ENCODE measurements at regions not wholly inside any gene's neighbourhood (a gene's known extent, or its start where the extent isn't known, plus 50 kb on each side); places are given as distances from the start of the nearest gene placed in this dataset.

DNA sequence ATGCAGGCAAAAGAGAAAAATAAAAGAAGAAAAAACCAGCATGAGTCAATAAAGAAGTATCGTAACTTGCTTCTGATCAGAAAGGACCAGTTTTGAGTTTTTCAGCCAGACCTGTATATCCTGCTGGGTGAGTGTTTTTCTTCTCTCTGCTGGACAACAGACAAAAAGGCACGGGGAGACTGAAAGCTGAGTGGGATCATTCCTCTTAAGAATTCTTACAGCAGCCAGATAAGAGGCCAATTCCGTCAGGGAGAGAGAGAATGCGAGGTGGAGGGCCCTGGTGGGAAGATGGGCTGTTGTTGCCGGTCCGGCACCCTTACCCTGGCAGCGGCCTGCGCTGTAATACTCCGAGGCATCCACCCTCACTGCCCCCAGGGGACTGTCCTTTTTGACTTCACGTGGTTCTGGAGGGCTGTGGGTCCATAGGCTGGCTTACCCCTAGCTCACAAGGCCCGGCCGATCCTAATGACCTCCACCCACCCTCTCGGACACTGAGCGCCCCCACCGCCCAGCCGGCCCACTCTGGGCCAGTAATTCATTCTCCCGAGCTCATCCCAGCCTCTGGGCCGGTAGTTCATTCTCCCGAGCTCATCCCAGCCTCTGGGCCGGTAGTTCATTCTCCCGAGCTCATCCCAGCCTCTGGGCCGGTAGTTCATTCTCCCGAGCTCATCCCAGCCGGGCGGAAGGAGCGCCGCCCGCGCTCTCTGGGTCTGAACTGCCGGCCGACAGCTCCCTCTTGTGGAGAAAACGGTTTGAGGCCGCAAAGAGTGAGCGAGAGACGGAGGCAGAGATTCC lies 118.3 kb upstream of the SIRPA start:
- peak; percentile 68 to 83 for DNase-seq
- TF ChIP-seq GATA1 (IDR thresholded peaks at IDR 0.05; ENCODE audit: low read depth, low read length) (no peak), POLR2A (IDR thresholded peaks at IDR 0.05; ENCODE audit: low read length) (no peak)

DNA sequence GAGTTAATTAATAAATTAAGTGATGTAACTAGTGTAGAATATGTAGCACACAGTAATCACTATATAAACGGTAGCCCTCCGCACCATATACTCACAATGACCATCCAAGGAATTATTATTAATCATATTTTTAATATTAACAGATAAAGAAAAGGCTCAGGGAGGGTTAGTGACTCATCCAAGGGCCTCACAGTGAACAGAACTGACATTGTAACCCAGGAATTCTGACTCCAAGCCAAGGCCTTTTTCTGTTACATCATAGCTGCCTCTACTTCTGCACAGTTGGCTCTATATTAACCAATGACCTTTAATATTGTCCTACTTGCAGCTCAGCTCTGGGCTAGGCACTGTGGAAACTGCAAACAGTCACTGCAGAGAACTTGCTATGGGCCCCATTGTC lies 117.5 kb upstream of the SIRPG start:
- DNase-seq = no peak

DNA sequence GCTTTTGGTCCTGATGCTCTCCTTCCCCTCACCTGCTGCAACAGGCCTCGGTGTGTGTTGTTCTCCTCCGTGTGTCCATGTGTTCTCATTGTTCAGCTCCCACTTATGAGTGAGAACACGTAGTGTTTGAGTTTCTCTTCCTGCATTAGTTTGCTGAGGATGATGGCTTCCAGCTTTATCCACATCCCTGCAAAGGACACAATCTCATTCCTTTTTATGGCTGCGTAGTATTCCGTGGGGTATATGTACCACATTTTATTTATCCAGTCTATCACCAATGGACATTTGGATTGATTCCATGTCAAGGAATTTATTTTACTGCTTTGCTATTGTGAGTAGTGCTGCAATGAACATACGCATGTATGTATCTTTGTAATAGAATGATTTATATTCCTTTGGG lies 116.9 kb upstream of the SIRPG start:
- TF ChIP-seq POLR2A (IDR thresholded peaks at IDR 0.05; ENCODE audit: low read length) (no peak), GATA1 (IDR thresholded peaks at IDR 0.05; ENCODE audit: low read depth, low read length) (no peak)
- DNase-seq = no peak

More for the DNA sequence above, 117.5 kb upstream of the SIRPG start:
- TF ChIP-seq GATA1 (IDR thresholded peaks at IDR 0.05; ENCODE audit: low read depth, low read length) (no peak), POLR2A (IDR thresholded peaks at IDR 0.05; ENCODE audit: low read length) (no peak)

DNA sequence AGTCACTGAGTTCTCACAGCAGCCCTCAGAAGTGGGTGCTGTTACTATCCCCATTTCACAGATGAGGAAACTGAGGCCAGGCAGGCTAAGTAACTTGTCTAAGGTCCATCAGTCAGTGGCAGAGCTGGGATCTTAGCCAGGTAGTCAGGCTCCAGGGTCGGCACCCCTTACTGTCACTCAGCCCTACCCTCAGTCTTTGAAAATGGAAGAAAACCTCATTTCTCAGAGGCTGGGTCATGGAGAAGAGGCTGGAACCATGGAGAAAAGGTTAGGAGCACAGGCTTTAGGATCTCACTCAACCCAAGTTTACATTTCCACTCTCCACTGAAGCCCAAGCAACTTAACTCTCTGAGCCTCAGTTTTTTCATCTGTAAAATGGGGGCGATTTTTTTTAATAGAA lies 116.2 kb upstream of the SIRPG start:
- no peak for DNase-seq
- TF ChIP-seq GATA1 (IDR thresholded peaks at IDR 0.05; ENCODE audit: low read depth, low read length) = no peak
- TF ChIP-seq POLR2A (IDR thresholded peaks at IDR 0.05; ENCODE audit: low read length) = no peak

DNA sequence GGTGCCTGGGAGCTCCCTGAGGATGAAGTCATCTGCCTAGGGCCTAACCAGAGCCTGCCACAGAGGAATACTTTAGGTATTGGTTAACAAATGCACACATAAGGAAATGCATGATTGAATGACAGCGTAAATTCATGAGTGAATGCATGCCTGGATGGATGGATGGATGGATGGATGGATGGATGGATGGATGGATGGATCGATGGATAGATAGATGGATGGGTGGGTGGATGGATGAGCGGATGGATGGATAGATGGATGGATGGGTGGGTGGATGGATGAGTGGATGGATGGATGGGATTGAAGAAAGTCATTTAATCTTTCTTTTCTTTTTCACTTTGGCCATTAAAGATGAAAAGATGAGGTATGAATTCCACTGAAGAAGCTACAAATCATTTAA lies 111.9 kb upstream of the SIRPG start:
- TF ChIP-seq POLR2A (IDR thresholded peaks at IDR 0.05; ENCODE audit: low read length) = no peak
- no peak for TF ChIP-seq GATA1 (IDR thresholded peaks at IDR 0.05; ENCODE audit: low read depth, low read length)
- DNase-seq = no peak

DNA sequence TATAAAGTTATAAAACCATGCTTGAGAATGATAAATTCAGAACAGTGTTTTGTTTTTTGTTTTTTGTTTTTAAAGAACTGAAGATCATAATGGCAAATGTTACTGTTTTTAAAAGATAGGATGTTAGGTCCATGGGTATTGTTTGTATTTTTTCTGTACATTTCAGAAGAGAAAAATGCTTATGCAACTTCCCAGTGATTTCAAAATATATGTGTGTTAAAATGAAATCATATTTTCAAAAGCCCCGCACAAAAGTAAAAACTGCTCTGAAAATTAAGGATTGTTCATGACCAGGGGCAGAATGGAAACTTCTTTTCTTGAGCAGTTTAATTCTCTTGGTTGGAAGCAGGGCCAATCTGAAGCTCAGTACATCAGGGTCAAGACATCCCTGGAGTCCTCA lies 109.2 kb upstream of the SIRPG start:
- DNase-seq = no peak
- TF ChIP-seq POLR2A (IDR thresholded peaks at IDR 0.05; ENCODE audit: low read length) (no peak), GATA1 (IDR thresholded peaks at IDR 0.05; ENCODE audit: low read depth, low read length) (no peak)

DNA sequence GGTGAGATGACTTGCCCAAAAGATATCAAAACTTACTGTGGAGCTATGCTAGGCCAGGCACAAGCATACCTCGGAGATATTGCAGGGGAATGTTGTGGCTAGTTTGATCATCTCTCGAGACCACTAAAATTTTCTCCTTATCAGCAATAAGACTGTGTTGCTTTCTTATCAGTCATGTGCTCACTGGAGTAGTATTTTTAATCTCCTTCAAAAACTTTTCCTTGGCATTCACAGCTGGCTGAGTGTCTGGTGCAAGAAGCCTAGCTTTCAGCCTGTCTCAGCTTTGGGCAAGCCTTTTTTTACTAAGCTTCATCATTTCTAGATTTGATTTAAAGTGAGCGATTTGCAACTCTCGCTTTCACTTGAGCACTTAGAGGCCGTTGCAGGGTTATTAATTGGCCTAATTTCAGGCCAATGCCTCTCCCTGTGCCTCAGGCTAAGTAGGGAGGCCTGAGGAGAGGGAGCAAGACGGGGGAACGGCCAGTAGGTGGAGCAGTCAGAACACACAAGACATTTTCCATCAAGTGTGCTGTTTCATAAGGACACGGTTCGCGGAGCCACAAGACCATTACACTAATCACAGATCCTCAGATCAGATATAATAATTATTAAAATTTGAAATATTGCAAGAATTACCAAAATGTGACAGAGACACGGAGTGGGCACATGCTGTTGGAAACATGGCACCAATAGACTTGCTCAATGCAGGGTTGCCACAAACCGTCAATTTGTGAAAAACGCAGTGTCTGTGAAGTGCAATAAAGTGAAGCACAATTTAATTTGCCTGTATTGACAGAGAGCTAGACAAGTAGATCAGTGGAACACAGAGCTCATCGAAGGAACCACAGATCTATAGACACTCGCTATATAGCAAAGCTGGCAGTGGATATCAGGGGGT lies 106.8 kb upstream of the SIRPG start:
- TF ChIP-seq POLR2A (IDR thresholded peaks at IDR 0.05; ENCODE audit: low read length) (no peak), GATA1 (IDR thresholded peaks at IDR 0.05; ENCODE audit: low read depth, low read length) (no peak)
- peak; percentile 79 to 80 for DNase-seq

DNA sequence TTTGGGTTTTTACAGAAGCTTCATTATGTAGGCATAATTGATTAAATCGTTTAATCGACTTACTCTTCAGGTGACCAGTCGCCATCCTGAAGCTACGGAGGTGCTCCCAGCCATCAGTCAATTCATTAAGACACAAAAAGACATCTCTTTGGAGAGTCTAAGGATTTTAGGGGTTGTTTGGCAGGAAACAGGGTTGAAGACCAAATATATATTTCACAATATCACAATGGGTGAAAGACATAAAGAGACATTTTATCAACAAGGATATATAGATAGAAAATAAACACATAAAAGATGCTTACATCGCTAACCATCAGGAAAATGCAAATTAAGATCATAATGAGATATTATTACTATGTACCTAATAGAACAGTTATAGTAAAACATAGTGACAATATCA lies 104.0 kb upstream of the SIRPG start:
- no peak for DNase-seq
- no peak for TF ChIP-seq GATA1 (IDR thresholded peaks at IDR 0.05; ENCODE audit: low read depth, low read length)
- no peak for TF ChIP-seq POLR2A (IDR thresholded peaks at IDR 0.05; ENCODE audit: low read length)

DNA sequence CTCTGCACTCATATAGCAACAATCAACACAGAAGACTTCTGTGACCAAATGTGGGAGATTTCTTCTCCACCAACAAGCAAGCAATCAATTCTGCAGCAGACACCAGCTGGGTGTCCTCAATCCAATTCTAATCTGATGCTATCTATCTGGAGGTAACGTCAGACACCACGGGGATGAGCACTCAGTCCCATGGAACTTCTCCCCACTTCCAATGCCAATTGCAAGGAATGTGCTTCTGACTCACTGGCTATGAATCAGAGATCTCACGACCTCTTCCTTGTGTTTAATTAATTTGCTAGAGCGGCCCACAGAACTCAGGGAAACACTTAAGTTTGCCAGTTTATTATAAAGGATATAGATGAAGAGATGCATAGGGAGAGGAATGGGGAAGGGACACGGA lies 103.5 kb upstream of the SIRPG start:
- no peak for DNase-seq
- TF ChIP-seq POLR2A (IDR thresholded peaks at IDR 0.05; ENCODE audit: low read length) = no peak
- no peak for TF ChIP-seq GATA1 (IDR thresholded peaks at IDR 0.05; ENCODE audit: low read depth, low read length)

DNA sequence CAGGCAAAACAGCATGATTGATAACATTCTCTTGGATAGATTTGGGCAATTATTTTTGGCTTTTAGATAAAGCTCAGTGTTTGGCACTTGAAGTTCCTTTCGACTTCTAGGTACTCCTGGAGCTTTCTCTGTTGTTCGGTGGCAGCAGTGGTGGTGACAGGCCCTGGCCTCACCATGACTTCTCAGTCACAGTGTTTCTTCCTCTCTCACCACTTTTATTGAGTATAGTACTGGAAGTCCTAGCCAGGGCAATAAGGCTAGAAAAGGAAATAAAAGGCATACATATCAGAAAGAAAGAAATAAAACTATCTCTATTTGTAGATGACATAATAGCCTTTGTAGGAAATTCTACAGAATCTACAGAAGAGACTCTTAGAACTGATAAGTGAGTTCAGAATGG lies 101.2 kb upstream of the SIRPG start:
- TF ChIP-seq POLR2A (IDR thresholded peaks at IDR 0.05; ENCODE audit: low read length) (no peak), GATA1 (IDR thresholded peaks at IDR 0.05; ENCODE audit: low read depth, low read length) (no peak)
- DNase-seq = no peak

DNA sequence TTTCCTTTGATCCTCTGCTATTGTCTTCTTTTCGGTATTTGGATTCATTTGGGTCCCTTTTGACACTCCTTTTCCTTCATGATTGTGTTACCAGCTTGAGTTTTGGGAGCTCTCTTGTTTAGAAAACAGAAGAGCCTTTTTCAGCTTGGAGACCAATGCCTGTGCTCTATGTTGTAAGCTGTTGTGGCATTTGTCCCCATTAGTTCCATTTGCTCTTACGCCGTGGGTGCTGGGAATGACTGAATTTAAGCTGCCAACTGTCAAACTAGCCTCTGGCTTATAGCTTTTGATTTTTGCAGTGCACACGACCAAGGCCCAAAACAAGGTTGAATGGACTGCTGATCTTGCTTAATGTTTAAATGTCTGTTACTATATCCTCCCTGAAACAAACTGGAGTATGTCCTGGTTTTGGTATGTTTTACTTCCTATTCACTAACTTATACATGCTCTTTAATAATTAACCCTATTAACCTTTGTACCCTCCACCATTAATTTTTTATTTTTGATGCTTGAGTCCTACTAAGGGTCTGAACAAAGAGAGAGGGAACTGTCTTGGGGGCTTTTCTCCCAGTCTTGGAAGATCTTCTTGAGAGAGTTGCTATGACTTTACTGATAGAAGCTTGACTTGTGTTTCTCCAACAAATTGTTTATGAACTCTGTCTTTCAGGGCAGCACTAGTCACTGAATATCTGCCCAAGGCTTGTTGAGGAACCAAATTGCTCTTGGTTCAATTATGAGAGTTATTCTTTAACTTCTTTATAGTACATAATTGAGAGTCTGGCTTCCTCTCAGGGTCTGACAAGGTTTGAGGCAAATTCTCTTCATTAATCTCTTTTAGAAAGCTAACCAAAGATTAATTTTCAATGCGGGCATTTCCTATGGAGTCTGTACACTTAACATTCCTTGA lies 100.3 kb upstream of the SIRPG start:
- TF ChIP-seq POLR2A (IDR thresholded peaks at IDR 0.05; ENCODE audit: low read length) = no peak
- no peak for TF ChIP-seq GATA1 (IDR thresholded peaks at IDR 0.05; ENCODE audit: low read depth, low read length)

DNA sequence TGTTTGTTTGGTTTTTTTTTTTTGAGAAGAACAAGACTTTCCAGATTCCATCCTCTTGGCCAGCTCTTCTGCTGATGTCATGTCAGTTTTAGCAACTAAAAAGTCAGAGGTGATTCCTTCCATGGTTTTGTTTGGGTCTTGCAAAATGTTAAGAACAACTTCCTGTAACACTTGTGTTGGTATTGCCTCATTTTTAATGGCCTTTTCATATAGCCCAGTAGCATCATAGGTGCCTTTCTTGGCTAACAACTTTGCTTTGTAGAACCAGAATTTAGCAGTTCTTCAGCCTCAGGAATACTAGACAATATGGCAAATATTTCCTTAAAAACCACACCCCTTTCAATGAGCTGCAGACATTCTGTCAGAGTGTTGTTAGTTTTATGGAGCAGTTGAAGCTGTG lies 99.5 kb upstream of the SIRPG start:
- TF ChIP-seq GATA1 (IDR thresholded peaks at IDR 0.05; ENCODE audit: low read depth, low read length) (no peak), POLR2A (IDR thresholded peaks at IDR 0.05; ENCODE audit: low read length) (no peak)
- no peak for DNase-seq

More for the DNA sequence above, 100.3 kb upstream of the SIRPG start:
- DNase-seq = no peak

DNA sequence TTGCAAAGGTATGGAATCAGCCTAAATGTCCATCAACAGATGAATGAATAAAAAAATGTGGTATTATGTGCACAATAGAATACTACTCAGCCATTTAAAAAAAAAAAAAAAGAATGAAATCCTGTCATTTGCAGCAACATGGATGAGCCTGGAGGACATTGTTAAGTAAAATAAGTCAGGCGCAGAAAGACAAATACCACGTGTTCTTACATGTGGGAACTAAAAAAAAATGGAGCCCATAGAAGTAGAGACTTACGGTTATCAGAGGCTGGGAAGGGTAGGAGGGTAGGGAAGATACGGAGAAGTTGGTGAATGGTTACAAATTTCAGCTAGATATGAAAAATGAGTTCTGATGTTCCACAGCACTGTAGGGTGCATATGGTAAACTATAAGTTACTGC lies 97.2 kb upstream of the SIRPG start:
- DNase-seq = no peak
- TF ChIP-seq POLR2A (IDR thresholded peaks at IDR 0.05; ENCODE audit: low read length) (no peak), GATA1 (IDR thresholded peaks at IDR 0.05; ENCODE audit: low read depth, low read length) (no peak)

DNA sequence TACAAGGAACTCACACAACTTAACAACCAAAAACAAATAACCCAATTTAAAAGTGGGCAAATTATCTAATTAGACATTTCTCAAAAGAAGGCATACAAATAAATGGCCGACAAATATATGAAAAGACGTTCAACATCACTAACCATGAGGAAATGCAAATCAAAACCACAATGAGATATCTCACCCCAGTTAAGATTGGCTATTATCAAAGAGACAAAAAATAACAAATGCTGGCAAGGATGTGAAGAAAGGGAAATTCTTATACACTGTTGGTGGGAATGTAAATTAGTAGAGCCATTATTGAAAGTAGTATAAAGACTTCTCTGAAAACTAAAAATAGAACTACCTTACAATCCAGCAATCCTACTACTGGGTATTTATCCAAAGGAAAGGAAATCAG lies 96.7 kb upstream of the SIRPG start:
- TF ChIP-seq POLR2A (IDR thresholded peaks at IDR 0.05; ENCODE audit: low read length) (no peak), GATA1 (IDR thresholded peaks at IDR 0.05; ENCODE audit: low read depth, low read length) (no peak)
- DNase-seq = no peak

Data from erythroblast (primary cell).